Skeletal muscle tissue (tissue), 3 donors: ENCODE measurements at regions not wholly inside any gene's neighbourhood (a gene's known extent, or its start where the extent isn't known, plus 50 kb on each side); places are given as distances from the start of the nearest gene placed in this dataset.
"Not testable (repeated sequence)": the region's sequence is repeated elsewhere in the genome, so short reads cannot be mapped to it uniquely, and the experiment has no call there.

ENCODE experiments used
- H3K27ac ChIP-seq: one replicate; pipeline ENCODE4 v1.7.0; 2013; ENCODE audit warnings: mild to moderate bottlenecking, low read depth, low read length, inconsistent platforms
- H3K27me3 ChIP-seq, 3 donors: one replicate each; pipeline ENCODE4 v1.7.0; 2013; ENCODE audit warnings: low read length in 3 of 3; ENCODE audit not compliant: control insufficient read depth in 3 of 3, insufficient read depth in 3 of 3
- H3K36me3 ChIP-seq, 3 donors: one replicate each; pipeline ENCODE4 v1.7.0; 2013; ENCODE audit warnings: low read length in 3 of 3; ENCODE audit not compliant: control insufficient read depth in 3 of 3, insufficient read depth in 3 of 3
- H3K4me1 ChIP-seq, 3 donors: one replicate each; pipeline ENCODE4 v1.7.0; 2013; ENCODE audit warnings: low read length in 3 of 3, mild to moderate bottlenecking in 3 of 3; ENCODE audit not compliant: control insufficient read depth in 3 of 3, insufficient read depth in 3 of 3
- H3K4me3 ChIP-seq, 3 donors: one replicate each; pipeline ENCODE4 v1.7.0; 2013; ENCODE audit warnings: low read length in 3 of 3
- H3K9ac ChIP-seq, 3 donors: one replicate each; pipeline ENCODE4 v1.7.0; 2013; ENCODE audit warnings: low read length in 3 of 3, mild to moderate bottlenecking in 3 of 3, moderate library complexity in 2 of 3, low read depth in 1 of 3
- H3K9me3 ChIP-seq, 3 donors: one replicate each; pipeline ENCODE4 v1.7.0; 2013; ENCODE audit warnings: low read length in 3 of 3; ENCODE audit not compliant: control insufficient read depth in 3 of 3
- donor health status: Osteomylitis.

DNA sequence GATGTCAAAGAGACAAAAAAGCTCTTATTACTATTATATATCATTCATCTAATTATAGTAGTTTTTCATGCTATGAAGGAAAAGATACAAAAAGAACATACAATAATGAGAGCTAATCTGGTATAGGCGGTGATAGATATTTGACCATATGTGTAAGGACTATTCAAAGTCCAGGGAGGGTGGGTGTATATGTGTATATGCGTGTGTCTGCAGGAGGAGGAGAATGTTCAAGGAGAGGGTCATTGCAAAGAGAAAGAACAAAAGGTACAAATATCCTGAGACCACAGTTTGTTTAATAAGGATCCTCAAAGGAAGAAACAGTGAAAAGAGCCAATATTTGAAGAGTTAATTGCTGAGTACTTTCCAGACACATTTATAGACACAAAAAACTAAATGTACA, 1288.6 kb upstream of the CITED2 start:
- Histone ChIP-seq H3K27ac (no peak overlapping the region), H3K9me3 (no peaks in the 10 kb centered on the region), H3K4me1 (no peaks in the 10 kb centered on the region), H3K27me3 (no peaks in the 10 kb centered on the region), H3K36me3 (no peaks in the 10 kb centered on the region), H3K9ac (no peak overlapping the region), H3K4me3 (no peak overlapping the region)

DNA sequence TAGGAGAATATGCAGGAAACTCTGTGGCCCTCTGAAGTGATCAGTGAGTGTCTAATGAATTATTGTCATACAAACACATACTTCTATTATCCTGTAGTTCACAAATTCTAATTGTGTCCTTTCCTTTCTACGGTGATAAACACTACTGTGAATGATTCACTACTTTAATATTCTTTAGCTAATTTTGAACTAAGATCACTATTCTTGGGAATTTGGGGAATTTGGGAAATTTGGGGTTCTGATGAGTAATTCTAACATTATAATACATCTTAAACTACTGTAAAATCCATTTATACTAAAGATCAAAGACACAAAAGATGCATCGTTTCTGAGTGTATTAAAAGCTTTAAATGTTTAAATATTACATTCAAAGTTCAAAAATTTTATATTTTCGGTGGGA, 1287.2 kb upstream of the CITED2 start:
- Histone ChIP-seq H3K9ac (no peak overlapping the region), H3K27ac (no peak overlapping the region), H3K9me3 (no peaks in the 10 kb centered on the region), H3K4me1 (no peaks in the 10 kb centered on the region), H3K27me3 (no peaks in the 10 kb centered on the region), H3K4me3 (no peak overlapping the region), H3K36me3 (no peaks in the 10 kb centered on the region)

DNA sequence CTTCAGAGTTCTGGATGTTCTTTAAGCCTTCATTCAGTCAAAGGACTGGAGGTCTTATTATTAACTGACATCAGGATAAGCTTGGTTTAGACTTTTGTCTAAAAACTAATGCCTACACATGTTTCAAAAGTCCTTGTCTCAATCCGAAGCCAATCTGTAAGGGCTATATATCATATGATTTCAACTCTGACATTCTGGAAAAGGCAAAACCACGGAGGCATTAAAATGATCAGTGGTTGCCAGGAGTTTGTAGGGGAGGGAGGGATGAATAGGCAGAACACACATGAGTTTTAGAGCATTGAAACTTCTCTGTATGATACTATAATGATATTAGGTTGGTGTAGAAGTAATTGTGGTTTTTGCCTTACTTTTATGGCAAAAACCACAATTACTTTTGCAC, 1285.8 kb upstream of the CITED2 start:
- Histone ChIP-seq H3K4me1 (no peaks in the 10 kb centered on the region), H3K4me3 (no peak overlapping the region), H3K9ac (no peak overlapping the region), H3K9me3 (no peaks in the 10 kb centered on the region), H3K36me3 (no peaks in the 10 kb centered on the region), H3K27me3 (no peaks in the 10 kb centered on the region), H3K27ac (no peak overlapping the region)

DNA sequence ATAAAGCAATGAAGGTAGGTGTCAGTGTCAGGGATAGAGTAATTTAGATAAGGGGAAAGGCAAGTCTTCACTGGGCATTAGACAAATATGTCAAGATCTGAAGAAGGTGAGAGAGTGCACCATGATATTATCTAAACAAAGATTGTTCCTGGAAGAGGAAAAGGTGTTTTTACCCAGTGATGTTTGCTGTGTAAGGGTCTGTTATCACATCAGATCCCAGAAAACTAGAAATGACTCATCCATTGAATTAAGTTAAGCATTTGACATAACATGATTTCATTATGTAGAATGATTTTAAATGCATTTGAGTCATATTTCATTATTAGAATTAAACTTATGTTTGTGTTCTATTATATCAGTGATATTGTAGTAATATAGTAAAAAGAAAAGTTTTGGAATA, 1279.5 kb upstream of the CITED2 start:
- Histone ChIP-seq H3K9ac (no peak overlapping the region), H3K27ac (no peak overlapping the region), H3K4me3 (no peak overlapping the region), H3K27me3 (no peaks in the 10 kb centered on the region), H3K9me3 (no peaks in the 10 kb centered on the region), H3K4me1 (no peaks in the 10 kb centered on the region), H3K36me3 (no peaks in the 10 kb centered on the region)

DNA sequence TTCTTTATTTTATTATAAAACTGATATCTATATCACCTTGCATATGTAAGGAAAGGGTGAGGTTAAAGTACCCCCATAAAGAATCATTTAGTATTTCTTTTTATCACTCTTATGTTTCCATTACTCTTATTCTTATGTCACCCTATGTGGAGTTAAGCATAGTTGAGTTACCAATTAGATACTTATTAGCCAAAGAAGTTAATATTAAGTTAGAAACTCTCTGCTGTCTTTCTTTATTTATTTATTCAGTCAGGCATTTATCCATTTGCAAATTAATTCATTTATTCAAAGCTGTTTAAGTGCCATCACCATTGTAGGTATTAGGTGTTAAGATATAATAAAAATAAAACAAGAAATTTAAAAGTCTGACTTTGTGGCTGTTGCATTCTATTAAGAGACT, 1279.1 kb upstream of the CITED2 start:
- no peaks in the 10 kb centered on the region for H3K27me3 ChIP-seq
- H3K36me3 ChIP-seq, result no peaks in the 10 kb centered on the region
- H3K9ac ChIP-seq, result no peak overlapping the region
- H3K9me3 ChIP-seq, result no peaks in the 10 kb centered on the region
- no peaks in the 10 kb centered on the region for H3K4me1 ChIP-seq
- H3K4me3 ChIP-seq, result no peak overlapping the region
- H3K27ac ChIP-seq, result no peak overlapping the region

DNA sequence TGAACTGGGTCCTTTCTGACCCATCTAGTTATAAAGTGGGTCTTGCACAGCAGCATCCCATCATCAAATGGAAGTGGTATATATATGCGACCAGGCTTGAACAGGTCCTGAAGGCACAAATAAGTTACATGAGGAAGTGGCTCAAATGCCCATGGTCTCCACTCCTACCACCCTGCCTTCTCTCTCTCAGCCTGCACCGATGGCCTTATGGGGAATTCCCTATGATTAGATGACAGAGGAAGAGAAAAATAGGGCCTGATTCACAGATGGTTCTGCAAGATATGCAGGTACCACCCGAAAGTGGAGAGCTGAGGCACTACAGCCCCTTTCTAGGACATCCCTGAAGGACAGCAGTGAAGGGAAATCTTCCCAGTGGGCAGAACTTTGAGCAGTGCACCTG, 1275.1 kb upstream of the CITED2 start:
- not testable (repeated sequence) for H3K4me3 ChIP-seq, H3K27ac ChIP-seq, H3K9me3 ChIP-seq

DNA sequence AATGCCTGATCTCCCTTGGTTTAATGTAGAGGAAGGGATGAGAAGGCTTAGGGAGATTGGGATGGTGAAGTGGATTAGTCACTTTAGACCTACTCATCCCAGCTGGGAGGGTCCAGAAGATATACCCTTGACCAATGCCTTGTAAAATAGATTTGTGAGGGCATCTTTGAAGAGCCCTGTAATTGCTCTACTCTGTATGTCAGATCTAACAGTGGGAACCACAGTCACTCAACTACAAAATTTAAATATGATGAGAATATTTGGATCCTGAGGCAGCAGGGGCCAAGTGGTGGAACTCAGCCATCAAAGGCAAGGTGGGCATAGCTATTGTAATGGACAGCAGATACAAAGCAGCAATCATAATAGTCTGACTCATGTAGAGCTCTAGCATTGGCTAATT, 1272.9 kb upstream of the CITED2 start:
- not testable (repeated sequence) for H3K36me3 ChIP-seq, H3K27ac ChIP-seq, H3K4me1 ChIP-seq, H3K9ac ChIP-seq, H3K9me3 ChIP-seq, H3K4me3 ChIP-seq, H3K27me3 ChIP-seq

More for the DNA sequence above, 1275.1 kb upstream of the CITED2 start:
- H3K27me3 ChIP-seq, H3K9ac ChIP-seq, H3K36me3 ChIP-seq, H3K4me1 ChIP-seq: not testable (repeated sequence)

DNA sequence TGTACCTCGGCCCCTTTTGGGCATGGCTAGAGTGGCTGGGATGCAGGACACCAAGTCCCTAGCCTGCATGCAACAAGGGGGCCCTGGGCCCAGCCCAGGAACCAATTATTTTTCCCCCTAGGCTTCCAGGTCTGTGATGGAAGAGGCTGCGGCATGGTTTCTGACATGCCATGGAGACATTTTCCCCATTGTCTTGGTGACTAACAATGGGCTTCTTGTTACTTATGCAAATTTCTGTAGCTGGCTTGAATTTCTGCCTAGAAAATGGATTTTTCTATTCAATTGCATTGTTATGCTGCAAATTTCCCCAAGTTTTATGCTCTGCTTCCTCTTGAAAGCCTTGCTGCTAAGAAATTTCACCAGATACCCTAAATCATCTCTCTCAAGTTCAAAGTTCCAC, 1269.6 kb upstream of the CITED2 start:
- no peaks in the 10 kb centered on the region for H3K27me3 ChIP-seq
- no peak overlapping the region for H3K9ac ChIP-seq
- H3K9me3 ChIP-seq, result peaks cover 0 to 7% (median 4%) of the 10 kb centered on the region in 3 donors
- no peaks in the 10 kb centered on the region for H3K4me1 ChIP-seq
- no peak overlapping the region for H3K4me3 ChIP-seq
- no peaks in the 10 kb centered on the region for H3K36me3 ChIP-seq
- no peak overlapping the region for H3K27ac ChIP-seq

DNA sequence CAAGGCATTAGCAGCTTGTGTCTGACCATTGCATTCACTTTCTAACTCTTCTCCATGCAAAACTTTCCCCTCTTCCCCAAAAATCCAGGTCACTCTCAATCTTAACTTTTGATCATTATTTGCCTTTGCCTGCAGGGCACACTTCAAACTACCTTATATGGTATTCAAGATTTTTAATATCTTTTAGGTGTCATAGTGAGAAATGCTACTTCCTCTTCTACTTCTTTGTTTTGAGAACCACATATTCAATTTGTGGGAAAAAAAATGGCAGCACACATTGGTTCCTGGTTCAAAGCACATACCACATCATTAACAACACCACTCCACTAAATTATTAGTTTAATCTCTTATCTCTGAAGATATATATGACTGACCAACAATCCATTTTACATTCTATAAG, 1267.0 kb upstream of the CITED2 start:
- Histone ChIP-seq H3K9me3 (peaks cover 0 to 4% (median 0%) of the 10 kb centered on the region in 3 donors), H3K9ac (no peak overlapping the region)

DNA sequence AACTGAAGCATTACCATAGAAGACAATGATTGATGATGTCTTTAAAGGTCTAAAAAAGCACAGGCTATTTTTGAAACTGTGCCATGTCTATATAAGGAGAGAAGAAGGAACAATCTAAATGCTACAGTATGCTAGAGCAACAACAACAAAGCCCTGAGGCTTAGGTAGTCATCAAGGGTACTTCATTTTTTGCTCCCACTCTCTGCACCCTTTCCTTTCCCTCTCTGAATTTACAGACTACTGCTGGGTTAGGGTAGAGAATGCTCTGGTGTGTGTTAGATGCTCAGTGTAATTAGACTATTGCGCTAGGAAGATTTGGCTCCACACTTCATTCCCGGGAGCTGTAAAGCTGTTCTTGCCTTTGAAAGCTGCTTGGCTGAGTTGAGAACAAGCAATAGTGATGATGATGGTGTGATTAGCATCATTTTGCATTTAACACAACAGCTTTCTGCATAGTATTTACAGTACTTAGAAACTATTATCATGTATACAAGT, 1262.5 kb upstream of the CITED2 start:
- no peak overlapping the region for H3K9ac ChIP-seq
- H3K4me1 ChIP-seq, result no peaks in the 10 kb centered on the region
- no peaks in the 10 kb centered on the region for H3K27me3 ChIP-seq
- no peaks in the 10 kb centered on the region for H3K9me3 ChIP-seq
- H3K27ac ChIP-seq, result no peak overlapping the region
- no peak overlapping the region for H3K4me3 ChIP-seq
- H3K36me3 ChIP-seq, result no peaks in the 10 kb centered on the region

More for the DNA sequence above, 1267.0 kb upstream of the CITED2 start:
- no peaks in the 10 kb centered on the region for H3K36me3 ChIP-seq
- no peaks in the 10 kb centered on the region for H3K27me3 ChIP-seq
- H3K4me1 ChIP-seq, result no peaks in the 10 kb centered on the region
- H3K4me3 ChIP-seq, result no peak overlapping the region
- no peak overlapping the region for H3K27ac ChIP-seq
